ENCODE measurements at regions not wholly inside any gene's neighbourhood (a gene's known extent, or its start where the extent isn't known, plus 50 kb on each side); places are given as distances from the start of the nearest gene placed in this dataset.
"Not testable (repeated sequence)": the region's sequence is repeated elsewhere in the genome, so short reads cannot be mapped to it uniquely, and the experiment has no call there.

DNA sequence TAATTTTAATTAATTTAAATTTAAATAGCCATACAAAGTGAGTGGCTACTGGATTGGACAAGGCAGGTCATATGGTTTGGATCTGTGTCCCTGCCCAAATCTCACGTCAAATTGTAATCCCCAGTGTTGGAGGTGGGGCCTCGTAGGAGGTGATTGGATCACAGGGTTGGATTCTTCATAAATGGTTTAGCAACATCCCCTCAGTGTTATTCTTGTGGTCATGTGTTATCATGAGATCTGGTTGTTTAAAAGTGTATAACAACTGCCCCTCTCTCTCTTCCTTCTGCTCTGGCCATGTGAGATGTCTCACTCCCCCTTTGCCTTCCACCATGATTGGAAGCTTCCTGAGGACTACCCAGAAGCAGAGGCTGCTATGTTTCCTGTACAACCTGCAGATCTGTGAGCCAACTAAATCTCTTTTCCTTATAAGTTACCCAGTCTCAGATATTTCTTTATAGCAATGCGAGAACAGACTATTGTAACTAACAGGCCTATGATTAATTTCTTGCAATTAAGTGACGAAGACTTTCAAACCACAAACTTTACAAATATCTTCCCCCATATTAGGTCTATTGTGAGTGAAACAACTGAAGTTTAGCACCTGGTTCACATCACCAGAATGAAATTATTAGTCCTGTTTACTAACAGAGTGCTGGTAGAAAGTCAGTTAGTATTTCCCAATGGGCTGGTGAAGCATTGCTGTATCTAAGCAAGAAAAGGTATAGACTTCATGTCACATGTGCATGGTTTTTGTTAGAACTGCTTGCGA, 60.0 kb upstream of the TNFAIP3 start:
- H3K9ac ChIP-seq (ENCODE audit: low read length): no peak overlapping the region
- no peaks in the 10 kb centered on the region for H3K9me2 ChIP-seq (replicated peaks; ENCODE audit: insufficient read depth, low read length)
- H4K20me1 ChIP-seq (ENCODE audit: insufficient read depth, low read length): no peaks in the 10 kb centered on the region
- no peak overlapping the region for H3K4me2 ChIP-seq (ENCODE audit: low read depth, low read length)
- DNase-seq: no peak
- no peaks in the 10 kb centered on the region for H3K79me2 ChIP-seq (ENCODE audit: low read length)
- peaks cover 22% of the 10 kb centered on the region for H3K4me1 ChIP-seq (ENCODE audit: low read length)
- 0 out of 2 replicates have a peak, but pooled peaks cover 2% of the 10 kb centered on the region for H3F3A ChIP-seq (ENCODE audit: insufficient read depth, low read length)
- H3K27ac ChIP-seq (ENCODE audit: low read length): no peak overlapping the region
- no peak for TF ChIP-seq EZH2 (optimal IDR thresholded peaks at IDR 0.05; ENCODE audit: low read depth, low read length)
- TF ChIP-seq EZH2phosphoT487 (IDR thresholded peaks at IDR 0.05; ENCODE audit: low read length): no peak
- TF ChIP-seq, protein P1, sequence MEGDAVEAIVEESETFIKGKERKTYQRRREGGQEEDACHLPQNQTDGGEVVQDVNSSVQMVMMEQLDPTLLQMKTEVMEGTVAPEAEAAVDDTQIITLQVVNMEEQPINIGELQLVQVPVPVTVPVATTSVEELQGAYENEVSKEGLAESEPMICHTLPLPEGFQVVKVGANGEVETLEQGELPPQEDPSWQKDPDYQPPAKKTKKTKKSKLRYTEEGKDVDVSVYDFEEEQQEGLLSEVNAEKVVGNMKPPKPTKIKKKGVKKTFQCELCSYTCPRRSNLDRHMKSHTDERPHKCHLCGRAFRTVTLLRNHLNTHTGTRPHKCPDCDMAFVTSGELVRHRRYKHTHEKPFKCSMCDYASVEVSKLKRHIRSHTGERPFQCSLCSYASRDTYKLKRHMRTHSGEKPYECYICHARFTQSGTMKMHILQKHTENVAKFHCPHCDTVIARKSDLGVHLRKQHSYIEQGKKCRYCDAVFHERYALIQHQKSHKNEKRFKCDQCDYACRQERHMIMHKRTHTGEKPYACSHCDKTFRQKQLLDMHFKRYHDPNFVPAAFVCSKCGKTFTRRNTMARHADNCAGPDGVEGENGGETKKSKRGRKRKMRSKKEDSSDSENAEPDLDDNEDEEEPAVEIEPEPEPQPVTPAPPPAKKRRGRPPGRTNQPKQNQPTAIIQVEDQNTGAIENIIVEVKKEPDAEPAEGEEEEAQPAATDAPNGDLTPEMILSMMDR (IDR thresholded peaks at IDR 0.05; ENCODE audit: low read length): no peak
- H3K36me3 ChIP-seq (replicated peaks; ENCODE audit: insufficient read depth, low read length): no peaks in the 10 kb centered on the region
- H2AFZ ChIP-seq (ENCODE audit: low read length): no peak overlapping the region
- H3K27me3 ChIP-seq (replicated peaks; ENCODE audit: insufficient read depth, low read length): no peaks in the 10 kb centered on the region
- H3K9me3 ChIP-seq (replicated peaks; ENCODE audit: insufficient read depth, low read length): no peaks in the 10 kb centered on the region
- no peak overlapping the region for H3K4me3 ChIP-seq (ENCODE audit: low read length)

DNA sequence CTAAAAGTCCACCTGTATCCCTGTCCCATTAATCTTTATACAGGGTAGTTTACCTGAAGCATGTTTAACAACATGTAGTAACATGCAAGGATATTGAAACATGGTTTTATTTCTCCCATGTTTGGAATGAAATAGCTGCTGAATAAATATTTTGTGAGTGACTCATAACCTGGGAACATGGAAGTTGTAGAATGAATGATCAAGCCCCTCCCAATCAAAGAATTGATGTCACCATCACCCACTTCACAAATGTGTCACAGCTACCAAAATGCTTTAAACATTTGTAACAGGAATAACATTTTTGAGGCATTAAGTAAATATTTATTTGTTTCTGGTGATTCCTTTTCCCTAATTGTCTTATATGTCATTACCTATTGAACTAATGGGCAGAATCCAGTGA, 58.9 kb upstream of the TNFAIP3 start:
- H3K27ac ChIP-seq (ENCODE audit: low read length): no peak overlapping the region
- DNase-seq: no peak

DNA sequence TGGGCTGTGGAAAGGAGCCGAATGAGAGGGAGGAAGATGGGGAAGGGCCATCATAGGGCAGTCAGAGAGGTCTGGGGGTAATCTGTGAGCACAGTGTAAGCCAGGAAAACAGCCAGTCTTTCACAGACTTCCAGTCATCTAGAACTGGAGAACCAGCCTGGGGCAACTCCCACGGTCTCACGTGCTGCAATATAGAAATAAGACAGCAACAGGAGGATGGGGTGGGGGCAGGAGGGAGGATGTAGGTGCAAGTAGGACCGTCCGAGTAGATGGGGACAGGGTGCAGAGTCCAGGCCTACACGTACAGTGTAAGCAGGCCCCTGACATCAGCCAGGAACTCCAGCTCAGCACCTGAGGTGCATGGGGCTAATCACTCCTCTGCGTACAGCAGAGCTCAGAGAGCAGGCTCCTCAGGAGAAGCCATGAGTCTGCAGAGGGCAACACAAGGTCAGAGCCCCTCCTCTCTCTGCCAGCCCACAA, 58.2 kb upstream of the TNFAIP3 start:
- Histone ChIP-seq H4K20me1 (ENCODE audit: insufficient read depth, low read length) (no peaks in the 10 kb centered on the region), H3F3A (ENCODE audit: insufficient read depth, low read length) (peaks cover 5% of the 10 kb centered on the region; the same call in 1 of the 2 replicates), H3K4me3 (ENCODE audit: low read length) (no peak overlapping the region), H3K79me2 (ENCODE audit: low read length) (no peaks in the 10 kb centered on the region), H3K27me3 (replicated peaks; ENCODE audit: insufficient read depth, low read length) (no peaks in the 10 kb centered on the region), H3K9me2 (replicated peaks; ENCODE audit: insufficient read depth, low read length) (no peaks in the 10 kb centered on the region), H3K4me2 (ENCODE audit: low read depth, low read length) (no peak overlapping the region), H3K9me3 (replicated peaks; ENCODE audit: insufficient read depth, low read length) (no peaks in the 10 kb centered on the region), H3K9ac (ENCODE audit: low read length) (no peak overlapping the region), H3K4me1 (ENCODE audit: low read length) (peaks cover 37% of the 10 kb centered on the region), H3K27ac (ENCODE audit: low read length) (no peak overlapping the region), H3K36me3 (replicated peaks; ENCODE audit: insufficient read depth, low read length) (no peaks in the 10 kb centered on the region), H2AFZ (ENCODE audit: low read length) (no peak overlapping the region)
- no peak for TF ChIP-seq EZH2 (optimal IDR thresholded peaks at IDR 0.05; ENCODE audit: low read depth, low read length)
- TF ChIP-seq, protein P1 (IDR thresholded peaks at IDR 0.05; ENCODE audit: low read length): no peak
- no peak for TF ChIP-seq EZH2phosphoT487 (IDR thresholded peaks at IDR 0.05; ENCODE audit: low read length)
- DNase-seq: no peak

More for the DNA sequence above, 58.9 kb upstream of the TNFAIP3 start:
- Histone ChIP-seq H3K9me2 (replicated peaks; ENCODE audit: insufficient read depth, low read length) (no peaks in the 10 kb centered on the region), H4K20me1 (ENCODE audit: insufficient read depth, low read length) (no peaks in the 10 kb centered on the region), H2AFZ (ENCODE audit: low read length) (no peak overlapping the region), H3F3A (ENCODE audit: insufficient read depth, low read length) (peaks cover 5% of the 10 kb centered on the region; the same call in 1 of the 2 replicates), H3K27me3 (replicated peaks; ENCODE audit: insufficient read depth, low read length) (no peaks in the 10 kb centered on the region), H3K4me2 (ENCODE audit: low read depth, low read length) (no peak overlapping the region), H3K9me3 (replicated peaks; ENCODE audit: insufficient read depth, low read length) (no peaks in the 10 kb centered on the region), H3K36me3 (replicated peaks; ENCODE audit: insufficient read depth, low read length) (no peaks in the 10 kb centered on the region), H3K4me3 (ENCODE audit: low read length) (no peak overlapping the region), H3K79me2 (ENCODE audit: low read length) (no peaks in the 10 kb centered on the region), H3K4me1 (ENCODE audit: low read length) (peaks cover 33% of the 10 kb centered on the region), H3K9ac (ENCODE audit: low read length) (no peak overlapping the region)
- TF ChIP-seq, protein P1 (IDR thresholded peaks at IDR 0.05; ENCODE audit: low read length): no peak
- TF ChIP-seq EZH2 (optimal IDR thresholded peaks at IDR 0.05; ENCODE audit: low read depth, low read length) (no peak), EZH2phosphoT487 (IDR thresholded peaks at IDR 0.05; ENCODE audit: low read length) (no peak)

DNA sequence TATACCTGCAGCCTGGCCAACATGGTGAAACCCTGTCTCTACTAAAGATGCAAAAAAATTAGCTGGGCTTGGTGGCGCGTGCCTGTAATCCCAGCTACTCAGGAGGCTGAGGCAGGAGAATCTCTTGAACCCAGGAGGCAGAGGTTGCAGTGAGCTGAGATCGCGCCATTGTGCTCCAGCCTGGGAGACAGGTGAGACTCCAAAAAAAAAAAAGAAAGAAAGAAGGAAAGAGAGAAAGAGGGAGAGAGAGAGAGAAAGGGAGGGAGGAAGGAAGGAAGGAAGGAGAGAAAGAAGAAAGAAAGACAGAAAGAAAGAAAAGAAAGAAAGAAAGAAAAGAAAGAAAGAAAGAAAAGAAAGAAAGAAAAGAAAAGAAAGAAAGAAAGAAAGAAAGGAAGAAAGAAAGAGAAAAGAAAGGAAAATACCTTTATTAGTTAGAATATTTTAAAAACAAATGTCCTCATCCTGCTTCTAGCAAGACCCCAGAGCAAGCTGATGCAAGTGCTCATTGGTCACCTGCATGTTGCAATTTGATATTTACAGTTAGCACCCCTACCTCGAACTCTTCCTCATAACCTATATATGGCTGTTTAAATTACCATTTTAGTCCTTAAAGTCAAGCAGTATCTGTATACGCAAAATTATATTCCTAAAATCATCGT, 57.0 kb upstream of the TNFAIP3 start:
- H4K20me1 ChIP-seq (ENCODE audit: insufficient read depth, low read length); H3F3A ChIP-seq (ENCODE audit: insufficient read depth, low read length); H3K27me3 ChIP-seq (replicated peaks; ENCODE audit: insufficient read depth, low read length); H3K79me2 ChIP-seq (ENCODE audit: low read length); H3K9ac ChIP-seq (ENCODE audit: low read length); H2AFZ ChIP-seq (ENCODE audit: low read length); DNase-seq; H3K36me3 ChIP-seq (replicated peaks; ENCODE audit: insufficient read depth, low read length); H3K9me3 ChIP-seq (replicated peaks; ENCODE audit: insufficient read depth, low read length); H3K4me3 ChIP-seq (ENCODE audit: low read length); H3K27ac ChIP-seq (ENCODE audit: low read length); H3K4me2 ChIP-seq (ENCODE audit: low read depth, low read length); H3K9me2 ChIP-seq (replicated peaks; ENCODE audit: insufficient read depth, low read length): not testable (repeated sequence)
- peaks cover 32% of the 10 kb centered on the region for H3K4me1 ChIP-seq (ENCODE audit: low read length)
